ENCODE measurements at regions not wholly inside any gene's neighbourhood (a gene's known extent, or its start where the extent isn't known, plus 50 kb on each side); places are given as distances from the start of the nearest gene placed in this dataset.

GRCh38 chr5:38104497-38105230 lies 153.7 kb upstream of the EGFLAM start:
- no peak for ATAC-seq

GRCh38 chr5:38101897-38102296 lies 156.5 kb upstream of the EGFLAM start:
- ATAC-seq = no peak
- H3K27ac ChIP-seq (ENCODE audit: low read length) = no peak overlapping the region
- H3K4me1 ChIP-seq (ENCODE audit: control insufficient read depth, insufficient read depth, low read length) = no peaks in the 10 kb centered on the region
- H3K9me3 ChIP-seq (ENCODE audit: control insufficient read depth, insufficient read depth, low read depth, low read length) = no peaks in the 10 kb centered on the region
- TF ChIP-seq POLR2AphosphoS5 (IDR thresholded peaks at IDR 0.05; ENCODE audit: low read depth, low read length) (no peak), CTCF (IDR thresholded peaks at IDR 0.05) (no peak), REST (IDR thresholded peaks at IDR 0.05; ENCODE audit: insufficient read depth in 1 of 2, low read depth in 2 of 2, low read length in 1 of 2) (no peak), TCF7L2 (IDR thresholded peaks at IDR 0.05; ENCODE audit: low read depth, low read length) (no peak)
- POLR2A ChIA-PET = no interaction called here
- CTCF ChIA-PET = no interaction called here
- BruUV-seq (replicated peaks) = no TSS peak
- H3K4me3 ChIP-seq (ENCODE audit: low read depth in 2 of 2, low read length in 2 of 2) = no peak overlapping the region
- in situ Hi-C loops (cut with HindIII; ENCODE audit: low pct_unique_long_range_greater_than_20kb, low sequenced_read_pairs) = no loop called here
- no peak for DNase-seq (ENCODE audit: low read depth, low spot score)
- intact Hi-C loops (cut with micrococcal nuclease; ENCODE audit: unreplicated experiment) = no loop called here
- no peaks in the 10 kb centered on the region for H3K36me3 ChIP-seq (ENCODE audit: control insufficient read depth, insufficient read depth, low read length)
- H3K27me3 ChIP-seq (ENCODE audit: control insufficient read depth, insufficient read depth, low read length) = no peaks in the 10 kb centered on the region

More at GRCh38 chr5:38104497-38105230, 153.7 kb upstream of the EGFLAM start:
- ChIA-PET CTCF (no interaction called here), POLR2A (no interaction called here)
- no TSS peak for BruUV-seq (replicated peaks)
- in situ Hi-C loops (cut with HindIII; ENCODE audit: low pct_unique_long_range_greater_than_20kb, low sequenced_read_pairs) = no loop called here
- DNase-seq (ENCODE audit: low read depth, low spot score) = no peak
- H3K27ac ChIP-seq (ENCODE audit: low read length) = no peak overlapping the region
- TF ChIP-seq CTCF (IDR thresholded peaks at IDR 0.05) = no peak
- TF ChIP-seq TCF7L2 (IDR thresholded peaks at IDR 0.05; ENCODE audit: low read depth, low read length) = no peak
- H3K27me3 ChIP-seq (ENCODE audit: control insufficient read depth, insufficient read depth, low read length) = no peaks in the 10 kb centered on the region
- intact Hi-C loops (cut with micrococcal nuclease; ENCODE audit: unreplicated experiment) = no loop called here
- H3K4me3 ChIP-seq (ENCODE audit: low read depth in 2 of 2, low read length in 2 of 2) = no peak overlapping the region
- H3K9me3 ChIP-seq (ENCODE audit: control insufficient read depth, insufficient read depth, low read depth, low read length) = no peaks in the 10 kb centered on the region
- H3K4me1 ChIP-seq (ENCODE audit: control insufficient read depth, insufficient read depth, low read length) = no peaks in the 10 kb centered on the region
- no peaks in the 10 kb centered on the region for H3K36me3 ChIP-seq (ENCODE audit: control insufficient read depth, insufficient read depth, low read length)
